Effector memory CD4-positive, alpha-beta T cell (primary cell): ENCODE measurements at regions not wholly inside any gene's neighbourhood (a gene's known extent, or its start where the extent isn't known, plus 50 kb on each side); places are given as distances from the start of the nearest gene placed in this dataset.

ENCODE experiments used
- DNase-seq, 3 donors: peaks; one replicate each; pipeline ENCODE4 v3.0.0-alpha.2; 2020
- H3K27ac ChIP-seq: 2 replicates; pipeline ENCODE4 v1.7.0; 2013; ENCODE audit warnings: mild to moderate bottlenecking, low read length, moderate library complexity; ENCODE audit not compliant: insufficient read depth, poor library complexity, severe bottlenecking
- H3K27me3 ChIP-seq: replicated peaks from 2 replicates; pipeline ENCODE4 v1.7.0; 2013; ENCODE audit warnings: mild to moderate bottlenecking, low read length; ENCODE audit not compliant: insufficient read depth, control insufficient read depth, poor library complexity, severe bottlenecking
- H3K36me3 ChIP-seq: 2 replicates; pipeline ENCODE4 v1.7.0; 2013; ENCODE audit warnings: mild to moderate bottlenecking, low read length, moderate library complexity; ENCODE audit not compliant: control insufficient read depth, insufficient read depth
- H3K4me1 ChIP-seq: 2 replicates; pipeline ENCODE4 v1.7.0; 2013; ENCODE audit warnings: low read length, mild to moderate bottlenecking; ENCODE audit not compliant: control insufficient read depth, insufficient read depth, poor library complexity, severe bottlenecking
- H3K4me3 ChIP-seq: 2 replicates; pipeline ENCODE4 v1.7.0; 2013; ENCODE audit warnings: low read length, low read depth, mild to moderate bottlenecking; ENCODE audit not compliant: insufficient read depth, poor library complexity, severe bottlenecking
- H3K9me3 ChIP-seq: 2 replicates; pipeline ENCODE4 v1.7.0; 2013; ENCODE audit warnings: mild to moderate bottlenecking, low read length, moderate library complexity; ENCODE audit not compliant: control insufficient read depth

DNA sequence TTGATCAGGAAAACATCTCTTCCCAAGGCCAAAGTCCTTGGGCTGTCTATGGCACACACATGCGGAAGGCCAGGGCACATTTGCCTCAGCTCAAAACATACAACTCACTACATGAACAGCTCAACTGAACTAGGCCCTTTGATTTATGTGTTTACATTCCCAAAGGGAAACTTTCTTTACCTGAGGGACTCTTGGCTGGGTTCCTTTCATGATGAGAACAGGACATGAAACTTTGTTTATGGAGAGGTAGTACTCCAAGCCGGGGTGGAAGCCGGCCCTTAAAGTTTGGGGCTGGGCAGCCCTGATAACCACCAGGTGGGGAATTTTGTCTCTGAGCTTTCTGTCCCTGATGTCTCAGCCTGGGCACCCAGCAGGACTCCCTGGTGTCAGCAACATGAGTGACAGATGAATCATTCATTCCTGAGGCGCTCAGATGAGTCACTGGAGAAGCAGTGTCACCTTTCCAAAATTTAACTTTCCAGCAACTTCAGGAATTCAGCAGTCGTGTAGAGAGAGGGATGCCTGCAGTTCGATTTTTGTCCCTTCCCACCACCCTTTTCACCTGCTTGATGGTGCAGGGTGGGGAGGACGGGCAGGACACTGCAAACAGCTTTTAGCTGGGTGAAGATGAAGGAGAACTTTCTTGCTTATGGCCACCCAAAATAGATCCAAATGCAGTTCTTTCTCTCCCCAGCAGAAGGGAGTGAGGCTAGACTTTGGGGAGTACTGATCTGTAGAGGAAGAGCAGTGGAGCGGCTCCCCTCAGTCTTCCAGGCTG is 331.6 kb downstream of the DYSF start:
- Histone ChIP-seq H3K4me3 (no peak overlapping the region), H3K4me1 (no peaks in the 10 kb centered on the region), H3K9me3 (no peaks in the 10 kb centered on the region), H3K36me3 (no peaks in the 10 kb centered on the region), H3K27ac (no peak overlapping the region), H3K27me3 (no peaks in the 10 kb centered on the region)
- DNase-seq: no peak

DNA sequence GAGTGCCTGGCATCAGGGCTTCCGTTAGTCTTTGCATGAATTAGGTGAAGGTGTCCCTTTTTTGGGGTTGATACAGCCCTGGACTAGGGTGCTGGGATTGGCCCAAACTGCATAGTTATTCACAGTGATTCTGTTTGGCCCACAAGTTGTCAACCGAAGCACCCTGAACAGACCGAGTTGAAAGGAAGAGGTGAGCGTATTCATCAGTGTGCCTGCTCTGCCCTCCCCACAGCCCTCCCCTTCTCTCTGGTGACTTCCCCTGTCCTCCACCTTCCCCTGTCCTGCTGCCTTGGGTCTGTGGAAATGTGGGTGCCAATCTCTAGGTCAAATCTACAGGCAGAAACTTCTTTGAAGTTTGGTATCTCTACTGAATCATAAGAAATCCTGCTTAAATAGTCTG is 330.5 kb downstream of the DYSF start:
- Histone ChIP-seq H3K27me3 (no peaks in the 10 kb centered on the region), H3K4me1 (no peaks in the 10 kb centered on the region), H3K36me3 (no peaks in the 10 kb centered on the region), H3K27ac (no peak overlapping the region), H3K9me3 (no peaks in the 10 kb centered on the region), H3K4me3 (no peak overlapping the region)
- no peak for DNase-seq

DNA sequence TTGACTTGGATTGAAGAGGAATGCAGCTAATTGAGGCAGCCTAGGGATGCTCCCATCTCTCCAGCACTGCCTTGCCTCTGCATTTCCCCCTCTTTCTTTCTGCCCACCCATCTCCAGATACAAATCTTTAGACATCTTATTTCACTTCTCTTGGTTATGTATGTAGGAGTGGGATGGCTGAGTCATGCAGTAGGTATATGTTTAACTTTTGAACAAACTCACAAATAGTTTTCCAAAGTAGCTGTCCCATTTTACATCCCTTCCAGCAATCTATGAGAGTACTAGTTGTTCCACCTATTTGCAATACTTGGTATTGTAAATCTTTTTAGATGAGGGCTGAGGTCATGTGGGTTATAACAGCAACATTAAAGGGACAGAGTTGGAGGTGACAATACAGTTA is 329.9 kb downstream of the DYSF start:
- H3K27me3 ChIP-seq: no peaks in the 10 kb centered on the region
- no peak overlapping the region for H3K4me3 ChIP-seq
- H3K36me3 ChIP-seq: no peaks in the 10 kb centered on the region
- H3K4me1 ChIP-seq: no peaks in the 10 kb centered on the region
- H3K9me3 ChIP-seq: no peaks in the 10 kb centered on the region
- no peak for DNase-seq
- H3K27ac ChIP-seq: no peak overlapping the region

DNA sequence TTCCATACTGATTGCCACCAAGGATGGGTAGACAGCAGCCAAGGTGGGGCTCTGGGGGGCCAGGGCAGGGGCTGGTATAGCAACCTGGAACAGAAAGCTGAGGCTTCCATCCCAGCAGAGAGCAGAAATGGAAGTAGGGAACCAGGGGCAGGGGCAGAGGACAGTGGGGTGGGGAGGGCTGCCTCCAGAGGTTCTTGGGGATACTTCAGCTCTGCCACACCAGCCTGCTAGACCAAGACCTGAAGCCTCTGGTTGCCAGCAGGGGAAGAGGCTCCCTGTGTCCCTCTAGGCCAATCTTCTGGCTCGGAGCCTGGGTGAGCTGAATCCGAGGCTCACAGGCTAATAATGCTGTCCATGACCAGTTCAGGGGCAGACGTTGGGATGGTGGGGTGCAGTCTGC is 329.0 kb downstream of the DYSF start:
- H3K36me3 ChIP-seq: no peaks in the 10 kb centered on the region
- H3K4me3 ChIP-seq: no peak overlapping the region
- DNase-seq: no peak
- no peaks in the 10 kb centered on the region for H3K4me1 ChIP-seq
- no peaks in the 10 kb centered on the region for H3K27me3 ChIP-seq
- H3K27ac ChIP-seq: no peak overlapping the region
- H3K9me3 ChIP-seq: no peaks in the 10 kb centered on the region

DNA sequence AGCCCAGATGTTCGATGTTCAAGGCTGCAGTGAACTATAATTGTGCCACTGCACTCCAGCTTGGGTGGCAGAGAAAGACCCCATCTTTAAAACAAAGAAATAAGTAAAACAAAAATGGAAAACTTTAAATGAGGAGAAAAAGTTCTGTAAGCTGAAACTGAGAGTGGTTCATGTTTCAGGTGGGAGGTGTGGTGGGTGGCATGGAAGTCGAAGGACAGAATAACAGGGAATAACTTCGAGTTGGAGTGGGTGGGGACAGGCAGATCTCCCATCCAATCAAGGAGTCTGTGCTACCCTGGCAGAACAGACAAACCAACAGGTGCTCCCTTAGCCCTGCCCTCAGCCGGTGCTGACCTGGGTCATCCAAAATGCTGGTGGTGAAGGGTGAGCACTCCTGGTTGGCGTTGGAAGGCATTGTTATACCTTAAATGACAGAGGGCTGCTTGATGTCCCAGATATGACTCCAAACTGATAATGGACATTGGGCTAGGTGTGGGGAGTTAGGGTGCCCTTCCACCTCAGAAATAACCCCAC is 328.4 kb downstream of the DYSF start:
- Histone ChIP-seq H3K4me3 (no peak overlapping the region), H3K27me3 (no peaks in the 10 kb centered on the region), H3K9me3 (no peaks in the 10 kb centered on the region), H3K27ac (no peak overlapping the region), H3K4me1 (no peaks in the 10 kb centered on the region), H3K36me3 (no peaks in the 10 kb centered on the region)
- DNase-seq: no peak

DNA sequence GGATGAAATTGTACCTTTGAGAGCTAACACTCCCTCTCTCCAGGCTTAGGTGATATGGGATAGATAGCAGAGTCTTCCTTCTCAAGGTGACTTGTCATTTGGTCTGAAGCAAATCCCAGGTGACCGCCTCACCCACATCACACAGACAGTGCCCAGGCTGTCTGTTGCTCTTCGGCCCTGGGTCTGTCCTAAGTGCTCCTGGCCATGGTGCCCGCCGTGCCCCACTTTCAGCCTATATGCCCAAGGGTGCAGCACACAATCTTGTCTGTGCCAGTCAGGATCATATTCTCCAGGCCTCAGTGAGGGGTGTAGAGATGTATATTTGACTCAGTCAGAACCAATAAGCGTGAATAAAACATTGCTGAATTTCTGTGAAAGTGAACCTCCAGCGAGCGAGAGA is 326.8 kb downstream of the DYSF start:
- H3K4me3 ChIP-seq: no peak overlapping the region
- no peak overlapping the region for H3K27ac ChIP-seq
- H3K9me3 ChIP-seq: no peaks in the 10 kb centered on the region
- no peak for DNase-seq
- H3K36me3 ChIP-seq: no peaks in the 10 kb centered on the region
- no peaks in the 10 kb centered on the region for H3K27me3 ChIP-seq
- no peaks in the 10 kb centered on the region for H3K4me1 ChIP-seq

DNA sequence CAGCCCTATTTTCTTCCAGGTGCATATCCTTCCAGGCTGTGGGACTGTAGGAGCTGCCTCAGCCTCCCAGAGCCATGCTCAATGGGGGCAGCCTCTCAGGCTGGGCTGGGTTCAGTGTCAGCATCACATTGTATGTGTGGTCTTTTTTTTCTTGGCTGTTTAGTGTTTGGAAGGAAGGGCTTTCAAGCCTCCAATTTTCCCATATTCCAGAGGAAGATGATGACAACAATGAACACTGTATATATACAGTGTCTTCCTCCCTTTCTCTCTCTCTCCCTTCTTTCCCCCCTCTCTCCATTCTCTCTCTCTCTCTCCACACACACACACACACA is 326.4 kb downstream of the DYSF start:
- DNase-seq: no peak
- Histone ChIP-seq H3K4me1 (no peaks in the 10 kb centered on the region), H3K27ac (no peak overlapping the region), H3K36me3 (no peaks in the 10 kb centered on the region), H3K4me3 (no peak overlapping the region), H3K9me3 (no peaks in the 10 kb centered on the region), H3K27me3 (no peaks in the 10 kb centered on the region)

DNA sequence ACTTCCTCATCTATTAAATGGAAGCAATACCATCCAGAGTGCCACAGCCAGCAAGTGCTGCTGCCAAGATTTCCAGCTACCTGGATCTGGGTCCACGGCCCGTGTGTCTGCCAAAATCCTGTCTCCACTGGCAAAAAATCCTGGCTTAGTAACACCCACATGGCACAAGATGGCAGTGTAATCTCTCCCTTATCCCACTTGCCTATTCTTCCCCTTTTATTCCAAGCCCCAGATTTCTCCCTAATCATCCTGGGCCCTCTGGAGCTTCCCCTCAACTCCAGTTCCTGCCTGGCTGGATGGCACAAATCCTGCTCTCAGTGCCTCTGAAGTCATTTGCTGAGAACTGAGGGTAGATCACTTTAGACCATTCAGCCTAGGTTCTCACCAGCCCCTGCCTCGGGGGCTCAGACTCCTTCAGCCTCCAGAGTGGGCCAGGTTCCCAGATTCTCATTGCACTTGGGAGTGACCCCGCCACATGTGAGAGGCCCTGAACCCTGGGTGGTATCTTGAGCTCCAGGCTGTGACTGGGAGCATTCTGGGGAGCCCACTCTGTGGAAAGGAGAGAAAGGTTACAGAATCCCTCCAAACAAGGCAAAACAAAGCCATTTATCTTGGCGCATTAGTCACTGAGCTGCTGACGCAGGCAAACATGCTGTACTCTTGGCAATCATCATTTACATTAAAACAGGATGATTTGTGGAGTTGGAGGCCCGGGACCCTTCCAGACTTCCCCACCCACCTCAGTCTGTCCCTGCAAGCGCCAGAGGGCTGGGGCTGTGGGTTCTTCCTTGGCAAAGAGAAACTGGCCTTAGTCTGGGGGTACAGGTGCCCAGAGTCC is 325.8 kb downstream of the DYSF start:
- no peaks in the 10 kb centered on the region for H3K9me3 ChIP-seq
- H3K4me3 ChIP-seq: no peak overlapping the region
- no peak overlapping the region for H3K27ac ChIP-seq
- DNase-seq: no peak
- H3K36me3 ChIP-seq: no peaks in the 10 kb centered on the region
- H3K27me3 ChIP-seq: no peaks in the 10 kb centered on the region
- H3K4me1 ChIP-seq: no peaks in the 10 kb centered on the region

DNA sequence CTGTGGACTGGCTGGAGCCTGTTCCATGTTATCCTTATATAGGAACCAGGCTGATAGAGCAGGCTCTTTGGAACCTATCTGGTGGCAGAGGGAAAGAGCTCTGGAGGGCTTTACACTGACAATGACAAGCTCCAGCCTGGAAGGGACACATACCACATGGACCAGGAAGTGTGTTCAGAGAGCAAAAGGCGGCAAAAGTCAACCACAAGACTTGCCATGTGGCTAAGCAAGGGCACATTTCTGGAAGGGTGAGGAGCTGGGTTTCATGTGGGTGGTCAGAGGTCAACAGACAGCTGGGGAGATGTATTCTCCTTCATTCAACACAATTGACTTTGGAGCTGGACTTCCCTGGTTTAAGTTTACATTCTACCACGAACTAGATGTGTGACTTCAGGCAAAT is 325.2 kb downstream of the DYSF start:
- Histone ChIP-seq H3K9me3 (no peaks in the 10 kb centered on the region), H3K27me3 (no peaks in the 10 kb centered on the region), H3K4me3 (no peak overlapping the region), H3K36me3 (no peaks in the 10 kb centered on the region), H3K4me1 (no peaks in the 10 kb centered on the region), H3K27ac (no peak overlapping the region)
- DNase-seq: no peak

DNA sequence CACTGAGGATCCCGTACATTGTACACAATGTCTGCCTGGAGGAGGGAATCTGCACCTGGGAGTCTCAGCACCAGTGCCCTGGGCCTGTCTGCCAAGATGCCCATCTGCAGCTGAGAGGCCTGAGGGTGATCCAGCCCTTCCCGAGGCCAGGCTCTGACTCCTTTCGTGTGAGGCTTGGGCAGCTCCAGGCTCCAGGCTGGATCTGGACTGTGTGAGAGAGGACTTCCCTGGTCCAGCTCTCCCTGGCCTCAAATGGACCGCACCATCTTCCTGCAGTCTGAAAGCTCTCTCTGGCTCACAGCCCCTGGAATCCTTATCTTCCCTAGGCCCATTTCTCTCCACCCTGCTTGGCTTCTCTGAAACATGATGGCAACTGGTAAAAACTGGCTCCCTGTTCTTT is 324.6 kb downstream of the DYSF start:
- Histone ChIP-seq H3K9me3 (no peaks in the 10 kb centered on the region), H3K27ac (no peak overlapping the region), H3K27me3 (no peaks in the 10 kb centered on the region), H3K36me3 (no peaks in the 10 kb centered on the region), H3K4me1 (no peaks in the 10 kb centered on the region), H3K4me3 (no peak overlapping the region)
- no peak for DNase-seq
